ENCODE measurements at regions not wholly inside any gene's neighbourhood (a gene's known extent, or its start where the extent isn't known, plus 50 kb on each side); places are given as distances from the start of the nearest gene placed in this dataset.

- Histone ChIP-seq H3K4me3 (ENCODE audit: low read depth, low read length) (no peak overlapping the region), H3K4me1 (ENCODE audit: control insufficient read depth, insufficient read depth, low read length) (peaks cover 8% of the 10 kb centered on the region), H3K36me3 (ENCODE audit: control insufficient read depth, insufficient read depth, low read length) (no peaks in the 10 kb centered on the region), H3K27me3 (ENCODE audit: control insufficient read depth, insufficient read depth, low read length) (no peaks in the 10 kb centered on the region), H3K27ac (ENCODE audit: low read depth, low read length) (no peak overlapping the region), H3K9me3 (ENCODE audit: control insufficient read depth, insufficient read depth, low read length) (no peaks in the 10 kb centered on the region)
- 49% methylated on average over 5 of the region's 6 CpGs for WGBS (ENCODE audit: insufficient coverage)
- peak in 2 of 6 donors; percentile 54 to 61 for DNase-seq (ENCODE audit: low read depth in 4 of 6, low spot score in 6 of 6)
Observed at GRCh38 chr6:109315341-109316110, 66.7 kb downstream of the CD164 start.

- WGBS (ENCODE audit: insufficient coverage) = 89% methylated on average over 7 of the region's 12 CpGs
- H3K4me3 ChIP-seq (ENCODE audit: low read depth, low read length) = no peak overlapping the region
- H3K27ac ChIP-seq (ENCODE audit: low read depth, low read length) = no peak overlapping the region
Observed at GRCh38 chr6:109314313-109314712, 68.0 kb downstream of the CD164 start.

GRCh38 chr6:109313139-109313538 lies 69.1 kb downstream of the CD164 start:
- H3K36me3 ChIP-seq (ENCODE audit: control insufficient read depth, insufficient read depth, low read length) = no peaks in the 10 kb centered on the region
- 87% methylated on average over 5 of the region's 5 CpGs for WGBS (ENCODE audit: insufficient coverage)
- no peak overlapping the region for H3K27ac ChIP-seq (ENCODE audit: low read depth, low read length)
- H3K4me1 ChIP-seq (ENCODE audit: control insufficient read depth, insufficient read depth, low read length) = peaks cover 4% of the 10 kb centered on the region
- H3K9me3 ChIP-seq (ENCODE audit: control insufficient read depth, insufficient read depth, low read length) = no peaks in the 10 kb centered on the region
- H3K4me3 ChIP-seq (ENCODE audit: low read depth, low read length) = no peak overlapping the region
- DNase-seq (ENCODE audit: low read depth in 4 of 6, low spot score in 6 of 6) = no peak
- no peaks in the 10 kb centered on the region for H3K27me3 ChIP-seq (ENCODE audit: control insufficient read depth, insufficient read depth, low read length)

More at GRCh38 chr6:109314313-109314712, 68.0 kb downstream of the CD164 start:
- Histone ChIP-seq H3K27me3 (ENCODE audit: control insufficient read depth, insufficient read depth, low read length) (no peaks in the 10 kb centered on the region), H3K4me1 (ENCODE audit: control insufficient read depth, insufficient read depth, low read length) (peaks cover 8% of the 10 kb centered on the region), H3K36me3 (ENCODE audit: control insufficient read depth, insufficient read depth, low read length) (no peaks in the 10 kb centered on the region), H3K9me3 (ENCODE audit: control insufficient read depth, insufficient read depth, low read length) (no peaks in the 10 kb centered on the region)
- DNase-seq (ENCODE audit: low read depth in 4 of 6, low spot score in 6 of 6) = no peak

GRCh38 chr6:109311471-109311870 lies 70.8 kb downstream of the CD164 start:
- Histone ChIP-seq H3K36me3 (ENCODE audit: control insufficient read depth, insufficient read depth, low read length) (no peaks in the 10 kb centered on the region), H3K27ac (ENCODE audit: low read depth, low read length) (no peak overlapping the region), H3K9me3 (ENCODE audit: control insufficient read depth, insufficient read depth, low read length) (no peaks in the 10 kb centered on the region), H3K4me1 (ENCODE audit: control insufficient read depth, insufficient read depth, low read length) (no peaks in the 10 kb centered on the region), H3K27me3 (ENCODE audit: control insufficient read depth, insufficient read depth, low read length) (no peaks in the 10 kb centered on the region), H3K4me3 (ENCODE audit: low read depth, low read length) (no peak overlapping the region)
- DNase-seq (ENCODE audit: low read depth in 4 of 6, low spot score in 6 of 6) = no peak
- 82% methylated on average over 2 of the region's 2 CpGs for WGBS (ENCODE audit: insufficient coverage)

GRCh38 chr6:109309917-109310316 lies 72.3 kb downstream of the CD164 start:
- WGBS (ENCODE audit: insufficient coverage) = 99% methylated on average over 4 of the region's 5 CpGs
- Histone ChIP-seq H3K27ac (ENCODE audit: low read depth, low read length) (no peak overlapping the region), H3K36me3 (ENCODE audit: control insufficient read depth, insufficient read depth, low read length) (no peaks in the 10 kb centered on the region), H3K4me1 (ENCODE audit: control insufficient read depth, insufficient read depth, low read length) (no peaks in the 10 kb centered on the region), H3K4me3 (ENCODE audit: low read depth, low read length) (no peak overlapping the region), H3K27me3 (ENCODE audit: control insufficient read depth, insufficient read depth, low read length) (no peaks in the 10 kb centered on the region), H3K9me3 (ENCODE audit: control insufficient read depth, insufficient read depth, low read length) (no peaks in the 10 kb centered on the region)
- DNase-seq (ENCODE audit: low read depth in 4 of 6, low spot score in 6 of 6) = no peak

GRCh38 chr6:109308018-109308492 lies 74.2 kb downstream of the CD164 start:
- H3K4me3 ChIP-seq (ENCODE audit: low read depth, low read length) = no peak overlapping the region
- no peaks in the 10 kb centered on the region for H3K27me3 ChIP-seq (ENCODE audit: control insufficient read depth, insufficient read depth, low read length)
- no peaks in the 10 kb centered on the region for H3K36me3 ChIP-seq (ENCODE audit: control insufficient read depth, insufficient read depth, low read length)
- H3K9me3 ChIP-seq (ENCODE audit: control insufficient read depth, insufficient read depth, low read length) = no peaks in the 10 kb centered on the region
- no peak for DNase-seq (ENCODE audit: low read depth in 4 of 6, low spot score in 6 of 6)
- 73% methylated on average over 1 of the region's 5 CpGs for WGBS (ENCODE audit: insufficient coverage)
- H3K27ac ChIP-seq (ENCODE audit: low read depth, low read length) = no peak overlapping the region
- no peaks in the 10 kb centered on the region for H3K4me1 ChIP-seq (ENCODE audit: control insufficient read depth, insufficient read depth, low read length)

GRCh38 chr6:109306733-109307132 lies 75.5 kb downstream of the CD164 start:
- Histone ChIP-seq H3K36me3 (ENCODE audit: control insufficient read depth, insufficient read depth, low read length) (no peaks in the 10 kb centered on the region), H3K4me3 (ENCODE audit: low read depth, low read length) (no peak overlapping the region), H3K9me3 (ENCODE audit: control insufficient read depth, insufficient read depth, low read length) (no peaks in the 10 kb centered on the region), H3K4me1 (ENCODE audit: control insufficient read depth, insufficient read depth, low read length) (no peaks in the 10 kb centered on the region), H3K27ac (ENCODE audit: low read depth, low read length) (no peak overlapping the region), H3K27me3 (ENCODE audit: control insufficient read depth, insufficient read depth, low read length) (no peaks in the 10 kb centered on the region)
- WGBS (ENCODE audit: insufficient coverage) = no CpG with 5 or more reads among the region's 2 CpGs
- DNase-seq (ENCODE audit: low read depth in 4 of 6, low spot score in 6 of 6) = no peak

GRCh38 chr6:109305028-109305427 lies 77.2 kb downstream of the CD164 start:
- Histone ChIP-seq H3K4me1 (ENCODE audit: control insufficient read depth, insufficient read depth, low read length) (no peaks in the 10 kb centered on the region), H3K27ac (ENCODE audit: low read depth, low read length) (no peak overlapping the region), H3K36me3 (ENCODE audit: control insufficient read depth, insufficient read depth, low read length) (no peaks in the 10 kb centered on the region), H3K4me3 (ENCODE audit: low read depth, low read length) (no peak overlapping the region), H3K9me3 (ENCODE audit: control insufficient read depth, insufficient read depth, low read length) (no peaks in the 10 kb centered on the region), H3K27me3 (ENCODE audit: control insufficient read depth, insufficient read depth, low read length) (no peaks in the 10 kb centered on the region)
- DNase-seq (ENCODE audit: low read depth in 4 of 6, low spot score in 6 of 6) = no peak

- H3K27ac ChIP-seq (ENCODE audit: low read depth, low read length) = no peak overlapping the region
Observed at GRCh38 chr6:109304284-109305015, 77.8 kb downstream of the CD164 start.

More at GRCh38 chr6:109304284-109305015, 77.8 kb downstream of the CD164 start:
- no peak overlapping the region for H3K4me3 ChIP-seq (ENCODE audit: low read depth, low read length)
- H3K4me1 ChIP-seq (ENCODE audit: control insufficient read depth, insufficient read depth, low read length) = no peaks in the 10 kb centered on the region
- 56% methylated on average over 1 of the region's 3 CpGs for WGBS (ENCODE audit: insufficient coverage)
- H3K36me3 ChIP-seq (ENCODE audit: control insufficient read depth, insufficient read depth, low read length) = no peaks in the 10 kb centered on the region
- DNase-seq (ENCODE audit: low read depth in 4 of 6, low spot score in 6 of 6) = no peak
- H3K9me3 ChIP-seq (ENCODE audit: control insufficient read depth, insufficient read depth, low read length) = no peaks in the 10 kb centered on the region
- no peaks in the 10 kb centered on the region for H3K27me3 ChIP-seq (ENCODE audit: control insufficient read depth, insufficient read depth, low read length)
